Lower lobe of right lung (tissue), 2 donors: ENCODE measurements at regions not wholly inside any gene's neighbourhood (a gene's known extent, or its start where the extent isn't known, plus 50 kb on each side); places are given as distances from the start of the nearest gene placed in this dataset.

Experiments used
- ATAC-seq, 2 donors: fragments of 200-7000 bp; cut with Tn5 transposase; one replicate each; pipeline ENCODE4 v1.9.1; 2020 to 2022; ENCODE audit warnings: mild to moderate bottlenecking in 2 of 2, moderate library complexity in 2 of 2
- DNase-seq: peaks from one replicate; pipeline ENCODE4 v3.0.0-alpha.2; 2020
- H3K27ac ChIP-seq: fragments of 200-600 bp; one replicate; pipeline ENCODE4 v1.8.0; 2022
- H3K27me3 ChIP-seq: fragments of 200-600 bp; one replicate; pipeline ENCODE4 v1.8.0; 2022; ENCODE audit warnings: low read depth
- H3K36me3 ChIP-seq: fragments of 200-600 bp; one replicate; pipeline ENCODE4 v1.8.0; 2022; ENCODE audit warnings: mild to moderate bottlenecking
- H3K4me1 ChIP-seq: fragments of 200-600 bp; one replicate; pipeline ENCODE4 v1.8.0; 2022
- H3K4me3 ChIP-seq: fragments of 200-600 bp; one replicate; pipeline ENCODE4 v1.8.0; 2022; ENCODE audit warnings: mild to moderate bottlenecking
- H3K9me3 ChIP-seq: fragments of 200-600 bp; one replicate; pipeline ENCODE4 v1.8.0; 2022
- intact Hi-C: fragments of 100-400 bp; cut with DNase I; formaldehyde crosslinking; loops from one replicate; pipeline ENCODE4 v1.11.0; 2022
- TF ChIP-seq, protein P1 (sequence below): fragments of 200-600 bp; IDR thresholded peaks from one replicate; pipeline ENCODE4 v1.8.0; 2022; ENCODE audit warnings: antibody characterized with exemption, mild to moderate bottlenecking
- donor health status: DM: no; HTN: yes; CAD: no; lungs with severe emphysema.

DNA sequence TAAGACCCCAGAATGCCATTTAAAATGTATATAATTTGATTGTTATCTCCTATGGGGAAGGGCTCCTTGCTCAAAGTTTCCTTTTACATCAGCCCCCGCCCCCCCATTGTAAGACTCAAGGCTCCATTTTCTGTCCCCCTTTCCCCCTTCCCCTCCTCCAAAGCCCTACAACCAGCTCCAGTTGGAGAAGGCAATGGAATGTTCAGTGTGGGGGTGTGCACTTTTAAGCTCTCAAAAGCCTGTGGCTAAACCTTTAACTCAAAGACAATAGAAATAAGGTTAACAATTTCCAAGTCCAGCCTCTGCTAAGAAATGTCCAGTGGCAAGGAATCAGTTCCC lies 114.7 kb downstream of the NOG start:
- H3K9me3 ChIP-seq = no peaks in the 10 kb centered on the region
- no peaks in the 10 kb centered on the region for H3K27me3 ChIP-seq
- ATAC-seq (no peak), DNase-seq (no peak)
- TF ChIP-seq, protein P1, sequence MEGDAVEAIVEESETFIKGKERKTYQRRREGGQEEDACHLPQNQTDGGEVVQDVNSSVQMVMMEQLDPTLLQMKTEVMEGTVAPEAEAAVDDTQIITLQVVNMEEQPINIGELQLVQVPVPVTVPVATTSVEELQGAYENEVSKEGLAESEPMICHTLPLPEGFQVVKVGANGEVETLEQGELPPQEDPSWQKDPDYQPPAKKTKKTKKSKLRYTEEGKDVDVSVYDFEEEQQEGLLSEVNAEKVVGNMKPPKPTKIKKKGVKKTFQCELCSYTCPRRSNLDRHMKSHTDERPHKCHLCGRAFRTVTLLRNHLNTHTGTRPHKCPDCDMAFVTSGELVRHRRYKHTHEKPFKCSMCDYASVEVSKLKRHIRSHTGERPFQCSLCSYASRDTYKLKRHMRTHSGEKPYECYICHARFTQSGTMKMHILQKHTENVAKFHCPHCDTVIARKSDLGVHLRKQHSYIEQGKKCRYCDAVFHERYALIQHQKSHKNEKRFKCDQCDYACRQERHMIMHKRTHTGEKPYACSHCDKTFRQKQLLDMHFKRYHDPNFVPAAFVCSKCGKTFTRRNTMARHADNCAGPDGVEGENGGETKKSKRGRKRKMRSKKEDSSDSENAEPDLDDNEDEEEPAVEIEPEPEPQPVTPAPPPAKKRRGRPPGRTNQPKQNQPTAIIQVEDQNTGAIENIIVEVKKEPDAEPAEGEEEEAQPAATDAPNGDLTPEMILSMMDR = no peak
- H3K27ac ChIP-seq = no peak overlapping the region
- no peaks in the 10 kb centered on the region for H3K36me3 ChIP-seq
- no peaks in the 10 kb centered on the region for H3K4me1 ChIP-seq
- H3K4me3 ChIP-seq = no peak overlapping the region
- intact Hi-C loops = no loop called here

DNA sequence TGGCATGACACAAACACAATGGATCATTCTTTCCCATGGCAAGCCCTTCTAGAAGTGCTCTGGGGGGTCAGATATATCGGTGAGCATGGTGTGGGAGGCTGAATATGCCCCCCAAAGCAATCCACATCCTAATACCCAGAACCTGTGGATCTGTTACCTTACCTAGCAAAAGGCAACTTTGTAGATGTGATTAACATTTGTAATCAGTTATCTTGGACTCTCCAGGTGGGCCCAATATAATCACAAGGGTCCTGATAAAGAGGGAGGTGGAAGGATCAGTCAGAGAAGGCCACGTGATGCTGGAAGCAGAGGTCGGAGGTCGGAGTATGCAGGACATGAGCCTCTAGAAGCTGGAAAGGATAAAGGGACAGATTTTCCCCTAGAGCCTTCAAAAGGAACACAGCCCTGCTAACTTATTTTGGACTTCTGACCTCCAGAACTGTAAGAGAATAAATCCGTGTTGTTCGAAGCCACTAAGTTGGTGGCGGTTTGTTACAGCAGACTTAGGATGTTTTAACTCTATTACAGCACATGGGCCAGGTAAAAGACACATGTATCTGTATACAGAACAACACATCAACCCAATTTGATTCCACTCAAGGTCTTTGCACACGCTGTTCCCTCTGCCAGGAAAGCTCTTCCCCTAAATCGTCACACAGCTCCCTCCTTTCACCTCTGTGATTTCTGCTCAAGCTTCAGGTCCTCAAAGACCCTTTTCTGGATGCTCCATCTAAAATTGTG lies 115.3 kb downstream of the NOG start:
- no peak for ATAC-seq
- TF ChIP-seq, protein P1 = no peak
- intact Hi-C loops = no loop called here
- H3K9me3 ChIP-seq = no peaks in the 10 kb centered on the region
- H3K27ac ChIP-seq = no peak overlapping the region
- no peak overlapping the region for H3K4me3 ChIP-seq
- DNase-seq = no peak
- H3K27me3 ChIP-seq = no peaks in the 10 kb centered on the region
- H3K4me1 ChIP-seq = no peaks in the 10 kb centered on the region
- no peaks in the 10 kb centered on the region for H3K36me3 ChIP-seq

DNA sequence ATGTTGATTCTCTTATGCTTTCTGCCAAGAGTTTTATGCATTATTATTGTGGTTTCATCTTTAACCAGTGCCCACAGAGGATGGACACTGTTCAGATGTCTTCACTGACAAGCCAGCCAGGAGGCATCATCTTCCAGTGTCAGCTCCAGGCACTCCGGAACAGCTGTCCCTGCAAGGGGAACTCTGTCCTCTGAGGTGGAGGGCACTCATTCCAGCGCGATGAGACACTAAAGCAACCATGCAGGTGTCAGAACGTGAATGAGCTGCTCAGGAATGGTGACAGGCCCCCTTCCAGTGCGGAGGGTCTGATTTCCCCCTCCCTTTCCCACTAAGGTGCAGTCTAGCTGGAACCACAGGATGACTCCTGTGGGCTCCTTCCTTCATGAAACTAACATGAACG lies 117.5 kb downstream of the NOG start:
- no peak for DNase-seq
- H3K27me3 ChIP-seq = no peaks in the 10 kb centered on the region
- H3K27ac ChIP-seq = no peak overlapping the region
- intact Hi-C loops = loop anchor here (10.0 kb wide), 1 partner anchor 116 kb away; the partner anchor contains the start of gene NOG
- H3K4me3 ChIP-seq = no peak overlapping the region
- no peaks in the 10 kb centered on the region for H3K36me3 ChIP-seq
- H3K9me3 ChIP-seq = no peaks in the 10 kb centered on the region
- ATAC-seq = no peak
- TF ChIP-seq, protein P1 = no peak
- H3K4me1 ChIP-seq = no peaks in the 10 kb centered on the region

DNA sequence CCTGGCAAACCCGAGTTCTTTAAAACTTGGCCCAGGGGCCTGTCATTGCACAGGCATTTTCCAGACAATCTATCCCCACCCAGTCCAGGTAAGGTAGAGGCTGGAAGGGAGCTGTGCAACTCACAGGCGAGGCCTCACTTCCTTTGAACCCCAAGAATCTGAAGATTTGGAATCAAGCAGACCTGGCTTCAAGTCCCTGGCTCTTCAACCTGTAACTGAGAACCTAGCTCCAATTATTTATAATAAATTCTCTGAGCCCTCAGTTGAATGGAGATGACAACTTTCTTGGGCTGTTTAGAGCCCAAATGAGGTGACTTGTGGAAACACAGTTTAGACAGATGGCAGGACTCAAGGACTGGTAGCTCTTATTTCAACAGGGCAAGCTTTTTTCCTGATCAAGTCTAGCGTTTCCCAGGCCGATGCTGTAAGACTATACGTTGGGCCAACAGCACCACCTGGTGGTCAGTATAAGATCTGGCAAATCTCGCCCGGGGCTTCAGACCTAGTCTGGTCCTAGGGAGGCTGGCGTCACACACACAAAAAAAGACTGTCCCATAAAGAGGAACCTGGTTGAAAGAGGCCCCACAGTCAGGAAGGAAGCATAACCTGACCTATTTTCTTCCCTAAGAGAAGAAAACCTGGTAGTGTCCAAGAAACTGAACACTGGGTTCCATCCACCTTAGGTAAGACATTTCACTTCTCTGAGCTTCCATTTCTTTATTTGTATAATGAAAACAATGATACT lies 117.9 kb downstream of the C17orf67 start:
- ATAC-seq (peak; percentile 93), DNase-seq (peak; percentile 76)
- Histone ChIP-seq H3K27ac (no peak overlapping the region), H3K27me3 (no peaks in the 10 kb centered on the region), H3K4me1 (no peaks in the 10 kb centered on the region), H3K4me3 (no peak overlapping the region), H3K36me3 (no peaks in the 10 kb centered on the region), H3K9me3 (no peaks in the 10 kb centered on the region)
- TF ChIP-seq, protein P1 = peak; percentile 88
- intact Hi-C loops = loop anchor here (10.0 kb wide), 1 partner anchor 121 kb away; the partner anchor contains the start of gene NOG

DNA sequence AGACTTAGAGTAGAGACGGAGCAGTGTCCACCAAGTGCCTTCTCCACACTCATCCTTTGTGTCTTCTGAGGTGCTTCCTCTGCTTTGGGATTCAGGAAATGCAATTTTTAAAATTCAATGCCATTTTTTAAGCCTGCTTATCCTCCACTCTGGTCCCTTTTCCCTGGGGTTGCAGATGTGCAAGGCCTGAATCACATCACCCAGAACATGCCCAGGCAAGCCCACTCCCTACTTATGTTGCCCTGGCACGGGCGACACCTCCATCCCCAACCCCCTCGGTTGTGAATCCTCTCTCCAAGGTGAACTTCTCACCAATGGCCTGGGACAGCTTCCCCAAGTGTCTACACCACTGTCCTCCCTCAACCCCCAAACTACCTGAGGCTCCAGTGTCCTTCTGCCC lies 116.2 kb downstream of the C17orf67 start:
- intact Hi-C loops = loop anchor here (10.0 kb wide), 1 partner anchor 123 kb away; the partner anchor contains the start of gene NOG
- DNase-seq (no peak), ATAC-seq (no peak)
- H3K36me3 ChIP-seq = no peaks in the 10 kb centered on the region
- TF ChIP-seq, protein P1 = no peak
- H3K27me3 ChIP-seq = no peaks in the 10 kb centered on the region
- no peak overlapping the region for H3K4me3 ChIP-seq
- H3K4me1 ChIP-seq = no peaks in the 10 kb centered on the region
- H3K27ac ChIP-seq = no peak overlapping the region
- H3K9me3 ChIP-seq = no peaks in the 10 kb centered on the region
